RWPE2 (cell line): ENCODE measurements at regions not wholly inside any gene's neighbourhood (a gene's known extent, or its start where the extent isn't known, plus 50 kb on each side); places are given as distances from the start of the nearest gene placed in this dataset.
"Not testable (repeated sequence)": the region's sequence is repeated elsewhere in the genome, so short reads cannot be mapped to it uniquely, and the experiment has no call there.

ENCODE experiments used
- ATAC-seq: fragments of 200-7000 bp; cut with Tn5 transposase; 3 replicates; pipeline ENCODE4 v1.9.1; 2021; ENCODE audit warnings: low read depth
- DNase-seq: peaks from one replicate; pipeline ENCODE4 v3.0.0-alpha.2; 2020; ENCODE audit warnings: low spot score
- H3K27ac ChIP-seq: fragments of 450-650 bp; 2 replicates; pipeline ENCODE4 v1.5.1; 2017; ENCODE audit warnings: mild to moderate bottlenecking; ENCODE audit not compliant: poor library complexity, severe bottlenecking
- H3K27me3 ChIP-seq: fragments of 250-450 bp; sonication (Bioruptor Pico); 2 replicates; pipeline ENCODE4 v1.5.1; 2021; ENCODE audit warnings: mild to moderate bottlenecking, moderate library complexity; ENCODE audit not compliant: insufficient read depth, poor library complexity, severe bottlenecking
- H3K36me3 ChIP-seq: fragments of 250-450 bp; sonication (Bioruptor Pico); 2 replicates; pipeline ENCODE4 v1.5.1; 2020; ENCODE audit warnings: low read depth, mild to moderate bottlenecking, moderate library complexity
- H3K4me1 ChIP-seq: fragments of 250-450 bp; sonication (Bioruptor Pico); 2 replicates; pipeline ENCODE4 v1.5.1; 2021; ENCODE audit warnings: mild to moderate bottlenecking, moderate library complexity; ENCODE audit not compliant: insufficient read depth, poor library complexity, severe bottlenecking
- H3K4me3 ChIP-seq: fragments of 250-450 bp; sonication (Bioruptor Pico); 2 replicates; pipeline ENCODE4 v1.5.1; 2021; ENCODE audit warnings: mild to moderate bottlenecking, moderate library complexity; ENCODE audit not compliant: severe bottlenecking
- H3K9me3 ChIP-seq: fragments of 250-450 bp; sonication (Bioruptor Pico); 2 replicates; pipeline ENCODE4 v1.5.1; 2021; ENCODE audit warnings: mild to moderate bottlenecking, moderate library complexity; ENCODE audit not compliant: severe bottlenecking
- CTCF ChIP-seq: fragments of 450-650 bp; IDR thresholded peaks from one replicate; pipeline ENCODE4 v1.5.1; 2017; ENCODE audit warnings: mild to moderate bottlenecking, moderate library complexity; ENCODE audit not compliant: poor library complexity, severe bottlenecking

GRCh38 chr7:131827421-131827820 is 271.0 kb upstream of the PODXL start:
- peaks cover 13% of the 10 kb centered on the region for H3K27me3 ChIP-seq
- H3K4me3 ChIP-seq: no peak overlapping the region
- no peaks in the 10 kb centered on the region for H3K36me3 ChIP-seq
- TF ChIP-seq CTCF: no peak
- H3K4me1 ChIP-seq: no peaks in the 10 kb centered on the region
- no peak for DNase-seq
- ATAC-seq: no peak
- H3K9me3 ChIP-seq: no peaks in the 10 kb centered on the region
- no peak overlapping the region for H3K27ac ChIP-seq

- no peaks in the 10 kb centered on the region for H3K4me1 ChIP-seq
- DNase-seq: no peak
- H3K27ac ChIP-seq: no peak overlapping the region
- H3K27me3 ChIP-seq: peaks cover 13% of the 10 kb centered on the region
- ATAC-seq: no peak
- no peak for TF ChIP-seq CTCF
- H3K36me3 ChIP-seq: no peaks in the 10 kb centered on the region
- no peaks in the 10 kb centered on the region for H3K9me3 ChIP-seq
- H3K4me3 ChIP-seq: no peak overlapping the region
Observed at GRCh38 chr7:131826960-131827359, 270.5 kb upstream of the PODXL start.

GRCh38 chr7:131823961-131824440 is 267.6 kb upstream of the PODXL start:
- H3K4me3 ChIP-seq, ATAC-seq, DNase-seq, H3K4me1 ChIP-seq, H3K9me3 ChIP-seq, H3K36me3 ChIP-seq, H3K27ac ChIP-seq: not testable (repeated sequence)
- H3K27me3 ChIP-seq: peaks cover 20% of the 10 kb centered on the region

- Histone ChIP-seq H3K27ac (no peak overlapping the region), H3K4me3 (no peak overlapping the region), H3K27me3 (peaks cover 39% of the 10 kb centered on the region), H3K36me3 (no peaks in the 10 kb centered on the region), H3K4me1 (no peaks in the 10 kb centered on the region), H3K9me3 (no peaks in the 10 kb centered on the region)
- no peak for DNase-seq
- no peak for ATAC-seq
- TF ChIP-seq CTCF: no peak
Observed at GRCh38 chr7:131819891-131820290, 263.5 kb upstream of the PODXL start.

- ATAC-seq (no peak), DNase-seq (no peak)
- Histone ChIP-seq H3K4me3 (no peak overlapping the region), H3K36me3 (no peaks in the 10 kb centered on the region), H3K27me3 (peaks cover 39% of the 10 kb centered on the region), H3K4me1 (no peaks in the 10 kb centered on the region), H3K9me3 (no peaks in the 10 kb centered on the region), H3K27ac (no peak overlapping the region)
- TF ChIP-seq CTCF: no peak
Observed at GRCh38 chr7:131816391-131817007, 260.1 kb upstream of the PODXL start.
